GM19397 (cell line): ENCODE measurements at regions not wholly inside any gene's neighbourhood (a gene's known extent, or its start where the extent isn't known, plus 50 kb on each side); places are given as distances from the start of the nearest gene placed in this dataset.

Experiments
- ATAC-seq: cut with Tn5 transposase; IDR thresholded peaks from one replicate; pipeline ENCODE4 v1.9.1; 2021; ENCODE audit warnings: mild to moderate bottlenecking, moderate library complexity; ENCODE audit not compliant: unreplicated experiment

DNA sequence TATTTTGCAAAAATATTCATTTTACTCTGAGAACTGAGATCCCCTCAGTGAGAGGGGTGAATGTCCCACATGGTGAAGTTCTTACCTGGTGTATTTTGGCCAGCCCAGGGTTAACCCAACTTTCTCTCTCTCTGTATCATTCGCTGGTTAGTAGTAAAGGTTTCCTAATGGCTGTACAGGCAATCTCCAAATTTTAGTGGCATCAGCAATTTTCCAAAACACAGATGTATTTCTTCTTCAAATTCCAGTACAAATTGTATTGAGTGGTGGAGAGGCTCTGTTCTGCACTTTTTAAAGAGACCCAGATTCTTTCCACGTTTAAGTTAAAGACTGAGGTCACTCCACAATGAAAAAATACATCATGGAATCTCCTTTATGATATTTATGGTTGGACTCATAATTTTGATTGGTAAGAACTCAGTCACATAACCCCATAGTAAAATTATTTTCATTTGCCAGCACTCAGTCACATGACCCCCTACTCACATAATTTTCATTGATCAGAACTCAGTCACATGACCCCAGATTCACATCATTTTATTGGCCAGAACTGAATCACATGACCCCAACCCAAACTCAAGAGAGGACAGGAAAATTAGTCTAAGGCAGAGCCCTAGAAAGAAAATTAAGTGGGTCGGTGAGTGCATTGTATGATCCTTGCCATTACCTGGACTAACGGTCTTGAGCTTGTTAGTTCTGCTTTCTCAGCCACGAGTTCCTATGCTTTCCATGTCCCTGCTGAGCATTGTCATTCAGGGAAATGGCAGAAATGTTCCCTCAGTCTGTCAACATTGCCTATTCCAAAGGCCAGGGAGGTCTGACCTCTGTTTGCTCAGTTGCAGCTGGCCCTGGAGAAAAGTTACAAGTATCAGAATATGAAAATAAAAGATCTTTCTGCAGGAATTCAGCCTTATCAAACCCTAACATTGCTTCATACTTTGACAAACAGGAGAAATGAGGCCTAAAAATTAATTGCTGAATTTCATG lies 1536.2 kb downstream of the AACS start:
- ATAC-seq, result no peak

- ATAC-seq, result no peak
Observed at GRCh38 chr12:126602612-126603011, 1537.4 kb downstream of the AACS start.

DNA sequence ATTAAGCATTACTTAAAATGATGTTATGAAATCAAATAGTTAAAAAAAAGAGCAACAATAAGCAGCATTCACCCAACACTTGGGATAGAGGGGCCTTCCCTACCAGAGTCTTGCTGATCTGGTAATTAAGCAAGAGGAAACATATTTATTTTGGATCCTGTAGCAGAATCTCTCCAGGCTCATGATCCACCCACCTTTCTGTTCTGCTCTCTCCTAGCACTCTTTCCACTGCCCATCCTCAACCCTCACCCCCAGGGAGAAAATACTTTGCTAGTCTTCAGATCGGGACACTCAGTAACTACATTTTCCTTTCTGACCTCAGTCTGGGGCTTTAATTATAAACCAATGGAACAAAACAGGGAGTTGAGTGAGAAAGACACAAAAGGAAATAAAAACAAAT lies 1541.9 kb downstream of the AACS start:
- no peak for ATAC-seq

DNA sequence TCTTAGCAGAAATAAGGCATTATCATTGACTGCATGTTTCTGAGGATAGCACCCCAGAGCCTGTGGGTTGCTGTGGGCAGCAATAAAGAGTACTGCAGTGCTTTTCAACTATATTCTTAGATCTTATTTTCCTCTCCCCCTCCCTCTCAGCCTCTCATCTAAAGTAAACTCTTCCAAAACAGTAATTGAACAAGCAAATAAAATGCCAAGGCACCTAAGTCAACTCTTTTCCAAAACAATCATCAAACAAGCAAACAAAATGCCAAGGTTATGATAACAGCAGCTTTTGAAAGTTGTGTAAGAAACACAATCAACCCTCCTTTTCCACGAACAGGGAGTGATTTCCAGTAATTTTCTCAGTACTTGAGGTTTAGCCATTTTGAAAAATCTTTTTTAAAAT lies 1542.6 kb downstream of the AACS start:
- no peak for ATAC-seq

DNA sequence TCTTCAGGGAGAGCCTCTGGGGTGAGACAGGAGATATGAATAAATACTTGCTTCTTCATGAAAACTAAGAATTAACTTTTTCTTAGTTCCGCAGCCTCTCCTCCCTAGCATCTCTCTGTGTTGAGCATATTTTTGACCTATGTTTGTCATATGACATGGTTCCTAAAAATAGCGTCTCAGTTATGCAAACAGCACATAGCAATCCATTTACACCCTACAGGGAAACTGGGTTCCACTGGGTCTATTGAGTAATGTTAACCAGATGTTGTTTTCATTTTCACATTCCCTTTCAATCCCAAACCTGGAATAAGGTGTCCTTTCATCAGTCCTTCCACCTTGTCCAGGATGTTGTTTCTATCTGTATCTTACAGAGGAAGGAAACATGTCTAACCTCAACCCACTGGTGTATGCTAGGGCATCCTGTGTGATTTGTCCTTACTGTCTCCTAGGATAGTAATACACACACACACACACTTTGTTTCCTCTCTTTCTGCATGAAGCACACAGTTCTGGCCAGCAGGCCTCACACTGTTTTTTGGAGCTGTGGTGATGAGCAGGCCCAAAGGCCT lies 1543.5 kb downstream of the AACS start:
- ATAC-seq, result no peak

GRCh38 chr12:126616441-126616840 lies 1551.2 kb downstream of the AACS start:
- no peak for ATAC-seq

DNA sequence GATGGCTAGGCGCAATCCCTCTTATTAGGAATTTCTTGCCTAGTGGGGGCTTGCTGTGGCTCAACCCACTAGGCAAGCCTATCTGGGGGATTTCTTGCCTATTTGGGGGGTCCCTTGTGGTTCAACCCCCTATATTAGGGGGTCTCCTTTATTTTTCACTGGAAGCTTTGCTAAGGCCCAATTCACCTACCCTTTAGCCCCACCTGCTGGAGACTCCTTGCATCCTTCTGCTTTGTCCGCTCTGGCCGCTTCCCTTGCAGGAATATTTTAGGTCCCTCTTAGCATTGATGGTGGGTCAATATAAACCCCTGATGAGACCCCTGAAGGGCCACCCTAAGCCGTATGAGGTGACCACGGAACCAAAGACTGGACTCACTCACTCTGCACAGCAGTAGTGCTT lies 1552.1 kb downstream of the AACS start:
- no peak for ATAC-seq

GRCh38 chr12:126627596-126627995 lies 1562.4 kb downstream of the AACS start:
- ATAC-seq, result no peak

- no peak for ATAC-seq
Observed at GRCh38 chr12:126636821-126637220, 1571.6 kb downstream of the AACS start.

GRCh38 chr12:126644236-126645020 lies 1579.2 kb downstream of the AACS start:
- no peak for ATAC-seq

DNA sequence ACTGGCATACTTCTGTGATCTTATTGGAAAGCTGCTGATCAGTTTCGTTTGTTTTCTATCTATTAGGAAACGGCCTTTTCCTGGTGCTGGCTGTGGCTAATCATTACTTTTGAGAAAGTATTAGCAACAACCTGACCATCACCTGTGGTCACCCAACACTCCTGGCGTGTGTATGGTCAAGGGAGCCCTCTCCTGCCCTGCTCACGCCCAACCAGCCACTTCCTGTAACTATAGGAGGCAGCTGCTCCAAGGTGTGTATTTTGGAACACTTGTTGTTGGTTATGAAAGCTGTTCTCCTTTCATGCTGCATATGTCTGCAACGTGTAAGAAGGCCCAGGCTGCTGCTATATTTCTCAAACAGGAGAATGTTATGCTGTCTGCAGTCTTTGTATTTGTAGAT lies 1582.8 kb downstream of the AACS start:
- no peak for ATAC-seq

DNA sequence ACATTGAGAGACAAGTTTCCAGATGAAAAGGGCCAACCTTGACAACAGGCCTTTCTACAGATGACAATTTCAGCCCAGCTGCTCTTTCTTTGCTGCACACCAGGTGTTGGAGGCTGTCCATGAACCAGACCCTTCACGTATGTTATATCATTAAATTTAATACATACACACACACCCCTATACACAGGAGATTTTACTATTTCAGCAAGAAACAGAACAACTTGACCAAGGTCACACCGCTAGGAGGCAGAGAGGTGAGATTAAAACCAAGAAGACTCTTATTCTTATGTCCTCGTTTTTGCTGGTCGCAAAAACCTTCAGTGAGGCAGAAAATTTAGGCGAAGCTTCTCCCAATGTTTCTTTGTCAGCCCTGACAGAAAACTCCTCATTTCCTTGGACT lies 1585.9 kb downstream of the AACS start:
- no peak for ATAC-seq

DNA sequence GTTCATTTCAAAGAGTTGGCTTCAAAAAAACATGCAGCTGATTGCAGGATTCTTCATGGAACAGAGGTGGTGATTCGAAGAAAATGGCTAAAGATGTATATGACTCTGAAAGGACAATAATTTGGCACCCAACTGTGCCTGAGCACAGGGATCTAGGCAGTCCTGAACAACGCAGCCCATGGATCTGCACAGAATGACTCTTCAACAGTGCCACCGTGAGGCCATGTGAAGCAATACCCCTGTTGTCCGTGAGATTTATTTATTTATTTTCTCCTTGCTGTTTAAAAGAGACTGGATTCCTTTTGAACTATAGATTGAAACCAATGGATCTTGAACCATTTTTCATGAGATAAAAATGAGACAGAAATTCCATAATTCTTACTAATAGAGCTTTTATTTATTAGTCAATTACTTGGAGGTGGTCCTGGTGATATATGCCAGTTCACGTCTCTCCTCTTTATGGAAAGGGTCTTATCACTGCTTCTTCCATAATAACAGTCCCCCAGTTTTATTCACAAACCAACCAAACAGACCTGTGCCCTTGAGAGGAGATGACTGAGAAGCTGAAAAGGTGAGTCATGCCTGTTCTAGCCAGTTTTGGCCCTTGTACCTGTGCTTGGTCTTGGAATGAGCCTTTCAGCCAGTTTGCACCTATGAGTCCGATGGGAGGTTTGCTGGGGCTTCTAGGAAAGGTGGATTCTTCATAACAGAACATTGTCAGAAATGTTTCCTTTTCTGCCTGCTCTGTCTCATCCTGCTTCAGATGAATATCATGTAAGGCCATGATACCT lies 1598.3 kb downstream of the AACS start:
- no peak for ATAC-seq

DNA sequence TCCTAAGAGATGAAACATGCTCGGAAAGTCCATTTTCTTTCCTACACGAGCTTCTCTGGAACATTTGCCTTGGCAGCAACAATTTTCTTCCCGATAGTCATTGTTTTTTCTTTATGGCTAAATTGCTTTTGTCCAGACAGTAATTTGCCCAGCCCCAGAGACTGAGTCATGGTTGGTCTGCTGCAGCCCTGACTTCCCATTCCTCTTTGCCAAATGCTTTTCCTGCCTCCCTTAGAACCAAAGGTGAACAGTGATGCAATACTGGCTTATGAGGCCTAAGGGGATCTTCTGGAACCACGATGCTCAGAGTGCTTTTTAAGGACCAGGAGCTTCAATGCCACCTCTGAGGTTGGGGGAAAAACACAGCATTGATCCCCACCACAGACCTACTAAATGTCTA lies 1599.6 kb upstream of the TMEM132C start:
- ATAC-seq, result no peak

GRCh38 chr12:126668538-126668937 lies 1598.4 kb upstream of the TMEM132C start:
- no peak for ATAC-seq

GRCh38 chr12:126668961-126669360 lies 1598.0 kb upstream of the TMEM132C start:
- ATAC-seq, result no peak

DNA sequence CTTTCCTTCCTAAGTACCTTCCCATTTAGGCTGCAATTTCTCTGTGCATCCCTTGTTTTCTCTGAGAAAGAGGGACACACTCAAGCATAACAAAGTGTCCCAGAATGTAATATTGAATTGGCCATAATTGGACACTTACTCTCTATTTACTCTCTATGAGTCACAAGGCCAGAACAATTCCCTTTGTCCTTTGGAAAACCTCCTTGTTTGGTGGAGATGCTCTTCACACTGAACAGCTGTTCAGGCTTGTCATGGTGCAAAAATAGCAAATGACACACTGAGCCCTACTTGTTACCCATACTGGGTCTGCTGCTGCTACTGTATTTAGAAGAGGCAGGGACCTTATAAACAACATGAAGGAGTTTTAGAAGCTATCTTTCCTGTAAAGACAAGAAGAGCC lies 1590.5 kb upstream of the TMEM132C start:
- no peak for ATAC-seq

DNA sequence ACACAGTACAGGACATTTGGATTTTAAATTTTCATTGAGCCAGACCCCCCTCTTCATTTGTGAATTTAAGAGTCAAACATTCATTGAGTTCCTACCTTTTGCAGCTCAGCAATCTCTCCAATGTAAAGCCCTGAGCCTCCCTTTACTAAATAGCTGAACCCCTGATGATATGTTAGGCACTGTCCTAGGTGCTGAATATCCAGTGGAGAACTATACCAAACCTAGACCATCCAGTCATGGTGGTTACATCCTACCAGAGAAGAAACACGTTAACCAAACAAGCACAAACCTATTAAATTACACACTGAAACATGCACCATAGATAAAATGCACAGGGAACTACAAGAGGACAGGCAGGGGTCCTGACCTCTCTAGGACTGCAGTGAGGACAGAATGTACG lies 1585.3 kb upstream of the TMEM132C start:
- no peak for ATAC-seq

DNA sequence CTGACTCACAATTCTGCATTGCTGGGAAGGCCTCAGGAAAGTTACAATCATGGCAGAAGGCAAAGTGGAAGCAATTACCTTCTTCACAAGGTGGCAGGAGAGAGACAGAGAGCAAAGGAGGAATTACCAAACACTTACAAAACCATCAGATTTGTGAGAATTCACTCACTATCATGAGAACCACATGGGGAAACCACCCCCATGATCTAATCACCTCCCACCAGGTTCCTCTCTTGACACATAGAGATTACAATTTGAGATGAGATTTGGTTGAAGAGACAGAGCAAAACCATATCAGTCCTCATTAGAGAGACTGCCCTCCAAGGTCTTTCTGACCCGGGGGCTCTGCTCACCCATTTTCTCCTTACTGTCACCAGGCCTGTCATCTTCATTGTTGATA lies 1582.3 kb upstream of the TMEM132C start:
- ATAC-seq, result no peak

DNA sequence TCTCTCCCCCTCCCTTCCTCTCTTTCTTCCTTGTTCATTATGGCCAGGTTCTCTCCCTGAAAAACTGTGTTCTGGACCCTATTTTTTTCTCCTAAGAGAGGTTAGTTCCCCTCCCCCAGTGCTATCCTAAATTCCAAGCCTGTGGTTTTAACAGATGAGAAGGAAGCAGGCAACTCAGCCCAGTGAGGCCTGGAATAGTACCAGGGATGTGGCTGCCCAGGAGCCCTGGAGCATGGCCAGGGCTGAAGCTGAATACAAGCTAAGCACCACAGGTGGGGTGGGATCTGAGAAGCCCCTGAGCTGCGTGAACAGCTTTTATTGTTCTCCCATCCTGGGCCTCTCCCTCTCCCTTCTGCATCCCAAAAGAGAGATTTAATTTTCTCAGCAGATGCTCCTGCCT lies 1581.3 kb upstream of the TMEM132C start:
- no peak for ATAC-seq

GRCh38 chr12:126688556-126688955 lies 1578.4 kb upstream of the TMEM132C start:
- ATAC-seq, result no peak
